Fibroblast of lung (primary cell): ENCODE measurements at regions not wholly inside any gene's neighbourhood (a gene's known extent, or its start where the extent isn't known, plus 50 kb on each side); places are given as distances from the start of the nearest gene placed in this dataset.
"Not testable (repeated sequence)": the region's sequence is repeated elsewhere in the genome, so short reads cannot be mapped to it uniquely, and the experiment has no call there.

ENCODE experiments used
- CTCF ChIP-seq, 2 donors: IDR thresholded peaks in 1 of 2; conservative IDR thresholded peaks in 1 of 2; 1 replicate in 1 of 2; 2 replicates in 1 of 2; pipeline ENCODE4 v1.5.1; 2011 to 2012; ENCODE audit warnings: low read length in 2 of 2, control low read depth in 1 of 2, inconsistent platforms in 1 of 2, low read depth in 1 of 2, mild to moderate bottlenecking in 1 of 2
- EZH2 ChIP-seq: IDR thresholded peaks from 2 replicates; pipeline ENCODE4 v1.5.1; 2012; ENCODE audit warnings: low read length, control low read depth, mild to moderate bottlenecking; ENCODE audit errors: missing control alignments

- TF ChIP-seq CTCF (conservative IDR thresholded peaks at IDR 0.05 in 1 of 2, IDR thresholded peaks at IDR 0.05 in 1 of 2; ENCODE audit: low read depth in 1 of 2, low read length in 2 of 2); EZH2: not testable (repeated sequence)
Measured at GRCh38 chrX:90402169-90402568, 480.5 kb downstream of the TGIF2LX start.
